HG03025 (cell line): ENCODE measurements at regions not wholly inside any gene's neighbourhood (a gene's known extent, or its start where the extent isn't known, plus 50 kb on each side); places are given as distances from the start of the nearest gene placed in this dataset.
"Not testable (repeated sequence)": the region's sequence is repeated elsewhere in the genome, so short reads cannot be mapped to it uniquely, and the experiment has no call there.

Source experiments
- ATAC-seq: cut with Tn5 transposase; IDR thresholded peaks from one replicate; pipeline ENCODE4 v1.9.1; 2021; ENCODE audit warnings: mild to moderate bottlenecking, moderate library complexity; ENCODE audit not compliant: unreplicated experiment, low FRiP score

DNA sequence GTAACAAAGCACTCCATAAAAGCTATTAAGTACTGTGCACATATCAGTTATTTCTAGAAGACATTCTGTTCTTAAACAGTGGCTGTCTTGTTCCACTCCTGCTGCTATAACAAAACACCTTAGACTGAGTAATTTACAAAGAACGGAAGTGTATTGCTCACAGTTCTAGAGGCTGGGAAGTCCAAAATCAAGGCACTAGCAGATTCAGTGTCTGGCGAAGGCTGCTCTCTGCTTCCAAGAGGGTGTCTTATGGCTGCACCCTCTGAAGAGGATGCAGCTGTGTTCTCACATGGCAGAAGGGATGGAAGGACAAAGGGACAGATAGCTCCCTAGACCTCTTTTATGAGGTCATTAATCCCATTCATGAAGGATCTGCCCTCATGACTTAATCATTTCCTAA lies 424.2 kb upstream of the ZMIZ1 start:
- no peak for ATAC-seq

DNA sequence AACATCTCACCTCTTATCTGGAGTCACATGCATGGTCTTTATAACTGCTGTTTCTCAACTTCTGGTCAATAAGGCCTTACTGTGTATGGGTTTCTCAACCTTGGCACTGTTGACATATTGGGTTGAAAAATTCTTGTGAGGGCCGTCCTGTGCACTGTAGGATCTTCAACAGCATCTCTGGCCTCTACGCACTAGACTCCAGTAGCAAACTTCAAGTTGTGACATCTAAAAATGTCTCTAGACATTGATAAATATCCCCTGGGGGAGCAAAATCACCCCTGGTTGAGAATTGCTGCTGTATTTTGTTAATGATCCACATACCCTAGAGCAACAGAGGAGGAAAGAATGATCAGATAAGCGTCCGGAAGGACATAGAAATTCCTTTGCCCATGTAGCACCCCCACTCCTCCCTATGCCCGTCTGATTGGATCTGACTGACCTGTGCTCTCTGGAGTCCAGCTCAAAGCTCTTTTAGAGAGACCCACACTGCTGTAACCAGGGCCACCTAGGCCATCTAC lies 423.5 kb upstream of the ZMIZ1 start:
- no peak for ATAC-seq

DNA sequence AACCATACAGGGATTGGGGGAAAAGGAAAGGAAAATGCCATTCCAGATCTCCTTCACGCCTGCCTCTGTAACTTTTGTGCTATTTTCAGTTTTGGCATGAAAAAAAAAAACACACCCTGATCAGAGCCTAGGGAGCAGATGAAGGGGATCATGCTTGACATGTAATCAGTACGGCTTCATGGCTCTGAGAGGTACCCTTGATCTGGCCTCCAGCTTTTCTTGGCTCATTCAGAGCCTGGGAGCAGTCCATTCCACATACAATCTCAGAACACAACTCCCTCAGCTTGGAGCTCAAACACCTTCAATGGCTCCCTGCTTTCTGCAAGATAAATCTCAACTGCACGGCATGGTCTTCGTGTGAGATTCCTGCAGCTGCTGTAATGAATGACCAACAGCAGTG lies 422.8 kb upstream of the ZMIZ1 start:
- ATAC-seq = no peak

DNA sequence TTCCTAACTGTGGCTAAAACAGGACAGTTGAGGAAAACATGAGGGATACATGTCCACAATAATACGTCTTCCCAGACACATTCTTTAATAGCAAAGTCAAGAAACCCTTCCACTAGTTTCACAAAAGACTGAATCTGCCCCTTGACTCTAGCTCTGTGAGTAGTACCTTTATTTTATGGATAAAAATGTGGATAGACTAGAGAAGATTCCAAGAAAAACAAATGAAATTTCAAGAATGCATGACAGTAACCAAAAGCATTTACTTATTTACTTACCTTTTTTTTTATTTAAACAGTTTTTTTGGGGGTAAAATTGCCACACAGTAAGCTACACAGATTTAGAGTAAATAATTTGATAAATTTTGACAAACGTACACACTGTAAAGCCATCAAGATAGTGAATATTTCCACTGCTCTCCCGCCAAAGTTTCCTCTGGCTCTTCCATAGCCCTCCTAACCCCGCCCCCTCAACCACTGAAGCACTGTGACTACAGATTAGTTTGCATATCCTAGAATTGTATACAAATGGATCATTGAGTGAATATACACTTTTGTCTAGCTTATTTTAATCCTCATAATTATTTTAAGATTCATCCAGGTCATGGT lies 420.4 kb upstream of the ZMIZ1 start:
- ATAC-seq = no peak

DNA sequence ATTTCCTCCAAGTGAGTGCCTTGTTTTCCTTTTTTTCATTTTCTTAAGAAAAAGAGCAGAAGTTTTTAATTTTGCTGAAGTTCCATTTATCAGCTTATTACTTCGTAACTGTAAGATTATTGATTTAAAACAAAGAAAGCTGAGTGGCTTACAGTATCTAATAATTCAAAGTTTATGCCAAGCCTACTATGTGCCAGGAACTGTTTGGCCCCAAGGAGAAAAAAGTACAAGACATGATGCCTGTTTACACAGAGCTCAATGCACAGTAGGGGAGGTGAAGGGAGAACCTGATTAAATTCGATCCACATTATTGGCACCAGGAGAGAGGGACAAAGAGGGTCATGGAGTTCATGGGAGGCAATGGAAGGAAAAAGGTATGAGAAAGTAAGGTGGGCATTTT lies 419.3 kb upstream of the ZMIZ1 start:
- no peak for ATAC-seq

DNA sequence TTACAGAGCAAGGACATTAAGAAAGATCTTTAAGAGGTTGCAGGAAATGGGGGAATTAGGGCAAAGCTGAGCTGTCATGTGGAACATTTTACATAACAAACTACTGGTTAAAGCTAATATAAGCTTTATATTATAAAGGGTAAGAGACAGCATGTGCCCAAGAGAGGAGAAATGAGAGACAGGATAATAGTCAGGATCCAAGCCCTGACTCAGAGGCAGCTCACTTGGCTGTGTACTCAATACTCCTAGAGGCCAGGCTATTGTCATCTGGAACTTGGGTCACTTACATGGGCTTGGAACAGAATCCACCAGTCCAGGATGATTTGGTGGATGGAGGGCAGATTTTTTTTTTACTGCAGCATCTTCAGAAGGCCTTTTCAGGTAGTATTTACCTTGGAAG lies 418.6 kb upstream of the ZMIZ1 start:
- no peak for ATAC-seq

DNA sequence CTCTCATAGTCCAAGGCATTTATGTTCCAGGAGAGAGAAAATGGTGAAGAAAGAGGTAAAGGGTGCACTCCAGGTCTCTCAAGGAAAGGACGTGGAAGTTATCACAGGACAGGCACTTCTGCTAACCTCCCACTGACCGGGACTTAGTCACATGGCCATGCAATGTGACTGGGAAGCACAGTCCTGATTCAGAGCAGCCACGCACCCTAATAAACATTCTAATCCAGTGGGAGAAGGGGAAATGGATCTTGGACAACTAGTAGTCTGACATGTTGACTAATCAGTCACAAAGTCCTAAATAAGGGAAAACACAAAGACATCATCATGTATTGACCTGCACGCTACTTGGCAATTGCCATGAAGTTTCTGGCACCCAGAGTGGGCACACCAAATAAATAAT lies 417.5 kb upstream of the ZMIZ1 start:
- no peak for ATAC-seq

DNA sequence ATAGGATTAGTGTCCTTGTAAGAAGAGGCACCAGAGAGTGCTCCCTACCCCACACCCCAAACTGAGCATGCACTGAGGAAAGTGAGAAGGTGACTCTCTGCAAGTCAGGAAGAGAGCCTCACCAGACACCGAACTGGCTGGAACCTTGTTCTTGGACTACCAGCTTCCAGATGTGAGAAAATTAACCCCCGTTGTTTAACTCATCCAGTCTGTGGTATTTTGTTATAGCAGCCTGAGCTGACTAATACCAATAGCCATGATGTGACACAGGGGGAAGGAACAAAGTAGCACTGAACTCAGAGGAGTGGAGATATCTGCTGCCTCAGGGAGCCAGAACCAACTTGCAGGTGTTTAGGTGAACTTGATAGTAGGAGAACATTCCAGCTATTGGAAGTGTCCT lies 415.2 kb upstream of the ZMIZ1 start:
- ATAC-seq = no peak

DNA sequence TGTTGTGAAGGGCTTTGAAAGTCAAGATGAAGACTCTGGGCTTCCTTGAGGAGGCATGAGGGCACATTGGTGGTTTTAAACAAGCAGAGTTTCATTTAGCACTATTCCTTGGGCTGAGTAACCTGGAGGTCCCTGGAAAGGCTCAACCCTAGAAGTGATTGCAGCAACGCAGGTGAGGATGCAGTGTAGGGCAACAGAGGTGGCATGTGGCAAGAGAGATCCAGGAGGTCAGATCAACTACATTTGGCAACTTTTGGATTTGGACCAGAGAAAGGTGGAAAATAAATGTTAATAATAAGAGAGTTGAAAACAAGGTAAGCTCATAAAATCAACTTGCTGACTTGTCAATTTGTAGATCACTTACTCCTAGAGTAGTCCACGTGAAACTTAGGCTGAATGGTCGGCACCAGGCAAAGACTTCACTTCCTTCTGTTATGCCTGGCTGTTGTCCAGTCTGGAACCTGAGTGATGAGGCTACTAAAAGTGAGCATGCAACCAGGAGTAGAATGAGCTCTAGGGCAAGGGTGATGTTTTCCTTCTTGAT lies 414.6 kb upstream of the ZMIZ1 start:
- no peak for ATAC-seq

DNA sequence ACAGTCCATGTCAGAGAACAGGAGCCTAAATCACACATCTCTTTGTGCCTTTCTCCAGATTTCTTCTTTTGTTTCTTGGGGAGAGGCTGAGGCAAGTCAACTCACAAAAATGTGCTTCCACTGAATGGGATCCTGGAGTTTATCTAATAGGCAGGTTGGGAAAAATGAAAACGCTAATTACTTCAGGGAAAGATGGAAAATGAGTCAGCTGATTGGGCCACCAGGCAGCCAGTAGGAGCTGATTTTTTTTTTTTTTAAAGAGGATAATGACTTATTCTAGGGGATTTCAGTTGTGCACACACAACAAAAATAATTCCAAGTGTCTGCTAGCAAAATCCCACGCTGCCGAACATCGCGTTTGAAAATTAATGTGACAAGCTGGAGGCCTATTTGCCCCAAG lies 412.8 kb upstream of the ZMIZ1 start:
- no peak for ATAC-seq

DNA sequence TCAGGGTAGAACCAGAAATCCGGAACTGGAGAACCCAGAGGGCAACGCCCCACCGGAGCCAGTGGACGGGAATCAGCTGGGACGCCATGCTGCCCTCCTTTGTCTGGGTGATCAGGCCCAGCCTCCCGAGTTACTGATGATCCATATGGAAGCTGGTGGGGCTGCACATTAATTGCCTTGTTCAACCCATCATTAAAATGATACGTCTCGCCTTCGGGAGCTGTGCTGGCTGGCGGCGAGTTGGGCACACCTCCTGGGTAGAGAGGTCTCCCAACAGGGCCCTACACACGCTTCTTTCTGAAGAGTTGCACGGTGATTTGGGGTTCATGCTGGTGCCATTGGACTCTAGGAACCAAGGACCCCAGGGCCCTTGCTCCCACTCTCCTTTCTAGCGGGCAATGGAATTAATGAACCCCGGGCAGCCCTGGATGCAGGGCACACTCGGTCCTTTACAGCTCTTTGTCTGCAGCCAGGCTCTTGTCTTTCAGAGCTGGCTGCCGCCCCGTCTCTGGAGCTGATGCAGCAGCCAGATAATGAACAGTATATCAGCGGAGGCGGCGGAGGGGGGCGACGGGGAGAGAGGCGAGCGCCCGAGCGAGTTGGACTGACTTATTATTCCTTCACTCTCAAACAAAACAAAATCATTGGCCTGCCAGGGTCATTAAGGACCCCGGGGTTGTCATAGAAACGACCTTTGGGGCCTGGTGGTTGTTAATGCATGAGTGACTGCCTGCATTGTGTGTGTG lies 412.2 kb upstream of the ZMIZ1 start:
- ATAC-seq = no peak

DNA sequence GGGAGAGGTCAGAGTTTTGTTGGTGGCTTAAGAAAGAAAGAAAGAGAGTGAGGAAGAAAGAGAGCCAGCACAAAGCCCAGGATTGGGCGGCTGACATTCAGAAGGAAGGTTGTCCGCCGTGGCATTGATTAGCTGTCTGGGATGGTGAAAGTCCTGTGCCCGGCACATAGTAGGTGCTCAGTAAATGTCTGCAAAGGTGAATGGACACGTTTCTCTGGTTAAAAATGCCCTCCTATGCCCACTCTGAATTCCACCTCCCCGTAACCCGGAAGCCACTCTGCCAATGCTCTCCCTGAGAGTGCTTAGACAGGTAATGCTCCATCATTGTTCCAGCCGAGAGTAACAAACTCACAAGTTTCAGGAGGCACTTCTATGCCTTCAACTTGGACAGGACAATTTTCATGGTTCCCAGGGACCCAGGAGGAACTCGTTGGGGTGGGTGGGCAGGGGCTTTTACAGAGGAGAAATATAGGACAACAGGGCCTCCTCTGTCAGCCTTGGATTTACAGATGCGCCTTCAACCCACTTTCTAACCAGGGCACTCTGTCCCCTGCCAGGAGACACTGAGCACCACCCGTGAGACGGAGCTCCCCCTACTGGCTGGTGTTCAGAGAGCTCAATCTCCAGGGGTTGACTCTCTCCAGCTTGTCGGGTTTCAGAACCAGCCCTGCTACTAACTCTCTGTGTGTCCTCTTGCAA lies 411.5 kb upstream of the ZMIZ1 start:
- ATAC-seq = no peak

DNA sequence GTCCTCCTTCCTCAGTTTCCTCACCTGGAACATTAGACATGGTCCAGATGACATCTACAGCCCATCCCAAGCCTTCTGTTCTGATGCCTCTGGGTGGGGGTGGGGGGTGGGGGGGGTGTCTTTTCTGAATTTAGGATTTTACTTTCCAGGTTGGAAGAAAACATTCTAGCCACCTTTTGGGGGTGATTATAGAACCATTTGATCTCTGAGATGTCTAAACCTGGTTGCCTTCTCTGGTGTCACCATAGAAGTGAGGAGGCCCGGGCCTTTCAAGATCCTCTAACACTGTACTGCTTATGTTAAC lies 411.0 kb upstream of the ZMIZ1 start:
- no peak for ATAC-seq

DNA sequence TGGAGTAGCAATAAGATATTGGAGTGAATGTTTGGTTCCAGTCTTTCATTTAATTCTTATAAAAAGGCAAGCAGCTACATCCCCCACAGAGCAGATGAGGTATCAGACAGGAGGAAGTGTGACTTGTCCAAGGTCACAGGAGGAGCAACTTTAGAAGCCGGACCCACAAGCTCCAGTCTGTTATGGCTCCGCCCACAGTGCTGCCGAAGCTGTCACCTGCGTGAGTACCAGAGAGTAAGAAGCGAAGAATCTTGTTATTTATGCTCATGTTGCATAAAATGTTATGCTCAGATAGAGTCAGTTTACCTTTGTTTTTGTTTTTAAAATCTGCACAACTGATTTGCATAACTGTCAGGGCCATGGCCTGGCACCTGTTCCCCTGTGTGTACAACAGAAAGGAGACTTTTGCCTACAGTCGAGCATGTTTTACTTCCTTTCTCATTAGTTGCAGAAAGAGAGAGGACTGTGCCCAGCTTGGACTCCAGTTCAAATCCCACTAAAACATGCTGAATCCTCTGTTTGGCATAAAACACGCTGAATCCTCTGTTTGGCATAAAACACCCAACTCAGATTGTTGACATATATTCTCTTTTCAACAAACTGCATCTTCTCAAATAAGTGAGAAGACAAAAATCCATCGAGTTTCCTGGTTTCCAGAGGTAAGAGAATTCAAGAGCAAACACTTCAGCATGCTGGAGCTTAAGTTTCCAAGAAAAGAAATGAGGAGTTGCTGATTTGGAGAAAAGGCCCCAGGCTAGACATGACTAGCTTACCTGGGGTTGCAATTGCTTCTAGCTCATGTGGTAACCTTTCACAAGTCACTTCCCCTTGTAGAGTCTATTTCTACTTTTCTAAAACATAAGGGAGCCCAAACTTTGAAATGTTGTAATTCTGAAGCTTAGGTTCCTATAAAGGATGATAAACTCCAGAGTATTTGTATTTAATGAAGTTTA lies 409.8 kb upstream of the ZMIZ1 start:
- ATAC-seq = peak; percentile 89

DNA sequence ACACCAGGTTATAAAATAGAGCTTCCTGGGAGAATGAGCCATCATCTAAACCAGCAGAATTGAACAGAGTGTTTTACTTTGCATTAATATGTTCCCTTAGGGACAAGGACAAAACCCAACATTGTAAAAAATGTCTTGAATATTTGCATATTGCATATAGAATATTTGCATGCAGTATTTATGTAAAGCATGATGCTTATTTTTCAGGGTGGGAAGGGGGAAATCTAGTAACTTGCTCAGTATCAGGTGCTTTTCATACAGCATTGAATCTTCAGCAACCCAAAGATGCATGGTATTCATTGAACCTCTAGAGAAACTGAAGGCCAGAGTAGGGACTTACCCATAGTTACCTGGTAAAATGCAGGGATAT lies 409.2 kb upstream of the ZMIZ1 start:
- no peak for ATAC-seq

DNA sequence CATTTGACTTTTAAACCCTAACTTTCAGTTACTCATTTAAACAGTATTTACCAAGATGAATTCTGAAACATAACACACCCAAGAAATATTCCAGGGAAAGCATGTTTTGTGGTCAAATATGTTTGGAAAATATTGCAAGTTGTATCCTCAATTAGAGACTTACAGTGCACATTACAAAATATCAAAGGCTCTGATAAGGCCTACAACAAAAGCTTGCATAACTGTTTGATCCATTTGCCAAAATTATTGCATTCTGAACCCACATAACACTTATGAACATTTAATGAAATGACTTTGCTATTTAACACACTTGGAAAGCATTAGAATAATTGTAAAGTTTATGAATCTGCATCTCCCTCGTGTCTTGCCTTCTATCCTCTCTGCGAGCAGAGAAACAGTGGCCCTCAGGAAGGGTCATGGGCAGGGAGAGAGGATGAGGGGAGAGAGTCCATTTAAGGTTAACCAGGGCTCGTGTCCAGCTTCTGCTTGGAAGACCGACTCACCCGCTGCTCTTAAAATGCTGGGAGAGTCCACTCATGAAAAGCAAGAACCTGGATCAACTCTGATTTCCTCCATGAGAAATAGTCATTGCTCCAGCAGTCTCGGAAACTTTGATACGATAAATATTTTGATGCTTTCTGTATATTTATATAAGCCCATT lies 408.2 kb upstream of the ZMIZ1 start:
- no peak for ATAC-seq

DNA sequence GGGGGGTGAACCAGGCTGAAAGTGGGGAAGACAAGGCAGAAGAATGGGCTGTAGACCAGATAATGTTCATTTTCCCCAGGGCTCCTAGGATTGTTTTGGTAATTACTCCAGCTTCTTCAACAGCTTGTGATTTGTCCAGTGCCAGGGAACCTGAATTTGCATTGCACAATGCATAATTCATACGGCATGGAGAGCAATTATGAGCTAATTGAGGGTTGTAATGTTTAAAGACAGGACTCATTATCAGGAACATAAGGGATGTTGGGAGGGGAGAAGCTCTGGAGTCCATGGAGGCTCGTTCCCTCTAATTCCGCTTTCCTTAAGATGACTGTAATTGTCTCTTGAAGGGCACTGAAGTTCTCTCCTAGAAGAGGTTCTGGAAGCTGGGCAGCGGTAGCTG lies 405.0 kb upstream of the ZMIZ1 start:
- no peak for ATAC-seq

DNA sequence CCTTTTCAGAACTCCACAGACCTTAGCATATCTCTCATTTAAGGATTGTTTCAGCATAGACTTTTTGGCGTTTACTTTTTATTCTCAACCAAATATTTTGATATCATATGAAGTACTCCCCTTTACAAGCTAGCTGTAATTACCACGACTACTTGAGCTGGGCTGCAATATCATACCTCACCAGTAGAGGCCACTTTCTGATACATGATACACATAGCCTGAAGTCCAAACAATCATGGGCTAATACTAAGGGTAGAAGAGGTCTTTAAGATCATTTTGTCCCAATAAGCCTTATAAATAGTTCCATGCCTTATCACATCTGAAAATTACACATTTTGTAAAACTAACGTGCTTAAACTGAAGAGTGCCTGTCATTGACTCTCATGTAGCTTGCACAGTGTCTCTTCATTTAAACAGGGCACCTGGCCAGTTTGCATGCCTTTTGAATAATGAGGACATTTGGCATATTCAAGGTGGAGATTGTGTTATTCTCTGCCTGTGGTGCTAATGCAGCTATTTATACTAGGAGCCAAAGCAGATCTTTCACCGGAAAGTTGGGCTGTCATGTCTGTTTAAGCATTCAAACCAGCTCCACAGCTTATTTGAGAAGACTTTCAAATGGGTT lies 403.7 kb upstream of the ZMIZ1 start:
- ATAC-seq = no peak

DNA sequence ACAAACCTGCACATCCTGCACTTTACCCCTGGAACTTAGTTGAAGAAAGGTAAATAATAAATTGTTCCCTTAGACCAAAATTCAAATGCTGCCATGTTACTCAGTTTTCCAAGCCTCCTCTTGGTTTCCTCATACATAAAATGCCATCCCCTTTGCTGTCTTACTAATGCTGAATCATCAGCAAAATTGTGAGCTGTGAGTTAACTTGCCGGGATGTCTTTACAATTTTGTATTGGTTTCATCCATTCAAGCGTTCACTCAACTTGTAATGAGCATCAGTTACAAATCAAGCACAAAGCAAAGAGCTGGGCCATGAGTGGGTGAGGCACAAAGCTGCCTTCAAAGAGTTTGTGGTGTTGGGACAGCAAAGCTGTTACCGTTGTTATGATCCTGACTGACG lies 395.8 kb upstream of the ZMIZ1 start:
- ATAC-seq = no peak

DNA sequence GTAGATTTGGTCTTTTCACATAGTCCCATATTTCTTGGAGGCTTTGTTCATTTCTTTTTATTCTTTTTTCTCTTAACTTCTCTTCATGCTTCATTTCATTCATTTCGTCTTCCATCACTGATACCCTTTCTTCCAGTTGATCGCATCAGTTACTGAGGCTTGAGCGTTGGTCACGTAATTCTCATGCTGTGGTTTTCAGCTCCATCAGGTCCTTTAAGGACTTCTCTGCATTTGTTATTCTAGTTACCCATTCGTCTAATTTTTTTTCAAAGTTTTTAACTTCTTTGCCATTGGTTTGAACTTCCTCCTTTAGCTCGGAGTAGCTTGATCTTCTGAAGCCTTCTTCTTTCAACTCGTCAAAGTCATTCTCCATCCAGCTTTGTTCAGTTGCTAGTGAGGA lies 387.6 kb upstream of the ZMIZ1 start:
- ATAC-seq = not testable (repeated sequence)
